Kidney (tissue), 13 donors: ENCODE measurements at regions not wholly inside any gene's neighbourhood (a gene's known extent, or its start where the extent isn't known, plus 50 kb on each side); places are given as distances from the start of the nearest gene placed in this dataset.

ENCODE experiments used
- DNase-seq, 5 donors: peaks; one replicate each; pipeline ENCODE4 v3.0.0-alpha.2; 2013 to 2020
- FAIRE-seq: peaks from 2 replicates; lab custom pipeline; 2012; peaks lifted over from hg19 to GRCh38; lab: Jason Lieb, UNC
- H3K27ac ChIP-seq, 2 donors: one replicate each; pipeline ENCODE4 v1.7.0; 2013; ENCODE audit warnings: low read depth in 2 of 2, low read length in 2 of 2, inconsistent platforms in 1 of 2
- H3K27me3 ChIP-seq: one replicate; pipeline ENCODE4 v1.7.1; 2013; ENCODE audit warnings: low read length, inconsistent platforms; ENCODE audit not compliant: control insufficient read depth, insufficient read depth
- H3K36me3 ChIP-seq, 3 donors: one replicate each; pipeline versions ENCODE4 v1.7.0 to v1.7.1; 2013; ENCODE audit warnings: low read length in 3 of 3, control low read depth in 1 of 3, inconsistent platforms in 1 of 3; ENCODE audit not compliant: insufficient read depth in 3 of 3, control insufficient read depth in 2 of 3
- H3K4me1 ChIP-seq, 3 donors: one replicate each; pipeline versions ENCODE4 v1.7.0 to v1.7.1; 2013; ENCODE audit warnings: low read length in 3 of 3, inconsistent platforms in 1 of 3, low read depth in 1 of 3; ENCODE audit not compliant: control insufficient read depth in 2 of 3, insufficient read depth in 2 of 3
- H3K4me3 ChIP-seq, 3 donors: one replicate each; pipeline versions ENCODE4 v1.7.0 to v1.8.1; 2013; ENCODE audit warnings: low read length in 3 of 3, control low read depth in 1 of 3, inconsistent platforms in 1 of 3
- H3K9ac ChIP-seq, 3 donors: one replicate each; pipeline versions ENCODE4 v1.7.0 to v1.7.1; 2013; ENCODE audit warnings: low read length in 3 of 3, control low read depth in 1 of 3, inconsistent platforms in 1 of 3
- H3K9me3 ChIP-seq, 3 donors: one replicate each; pipeline versions ENCODE4 v1.7.0 to v1.7.1; 2013; ENCODE audit warnings: low read length in 3 of 3, control low read depth in 1 of 3, inconsistent platforms in 1 of 3; ENCODE audit not compliant: control insufficient read depth in 2 of 3, insufficient read depth in 1 of 3
- intact Hi-C: fragments of 100-400 bp; cut with DNase I; formaldehyde crosslinking; loops from one replicate; pipeline ENCODE4 v1.11.1; 2022
- TF ChIP-seq, protein P1 (sequence below): IDR thresholded peaks from 3 replicates; pipeline ENCODE4 v1.5.1; 2012; ENCODE audit warnings: mild to moderate bottlenecking, moderate library complexity, borderline replicate concordance; ENCODE audit not compliant: insufficient read depth; ENCODE audit errors: extremely low read depth
- donor health status: control.
- donor health status: control.
- donor health status: control.
- donor health status: control.
- donor health status: control.
- donor health status: DM: yes; HTN: yes; CAD: no.
- donor health status: Normal renal cell carcinoma (clear cell type).

DNA sequence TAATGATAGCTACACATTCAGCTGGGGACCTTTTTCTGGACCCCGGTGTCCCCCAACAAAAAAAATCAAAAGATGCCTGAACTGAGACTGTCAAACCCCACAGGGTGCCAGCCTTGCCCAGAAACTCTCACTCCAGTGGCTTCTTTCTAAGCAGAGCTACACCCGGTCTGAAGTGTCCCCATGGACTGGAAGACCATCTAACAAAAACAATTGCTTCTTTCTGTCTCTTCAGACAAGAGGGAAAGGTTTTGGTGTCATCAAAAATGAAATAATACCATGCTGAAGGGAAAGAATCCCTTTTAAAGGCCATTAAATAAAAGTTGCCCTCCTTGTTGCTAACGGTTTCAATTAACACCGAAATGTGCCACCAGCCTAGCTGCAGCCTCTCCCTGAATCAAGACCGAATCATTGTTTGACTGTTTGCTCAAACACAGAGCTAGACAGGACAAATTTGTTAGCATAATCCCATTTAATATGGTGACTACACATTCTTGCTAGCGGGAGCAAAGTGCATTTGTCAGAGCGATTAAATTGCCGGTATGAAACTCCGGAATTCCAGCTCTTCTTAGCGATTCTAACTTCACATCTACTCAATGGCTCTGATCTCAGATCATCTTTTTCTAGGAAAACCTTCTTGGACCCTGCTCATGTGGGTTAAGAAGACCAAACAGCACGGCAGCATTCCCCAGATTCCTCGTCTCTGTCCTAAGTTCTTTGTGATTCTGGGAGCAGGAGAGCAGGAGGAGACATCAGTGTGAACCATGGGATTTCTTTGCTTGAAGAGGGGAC is 397.5 kb upstream of the PRKCQ start:
- Histone ChIP-seq H3K9ac (no peak overlapping the region), H3K4me1 (no peaks in the 10 kb centered on the region), H3K27ac (no peak overlapping the region), H3K4me3 (no peak overlapping the region), H3K36me3 (no peaks in the 10 kb centered on the region), H3K9me3 (no peaks in the 10 kb centered on the region), H3K27me3 (no peaks in the 10 kb centered on the region)
- FAIRE-seq, result no peak
- DNase-seq, result no peak
- intact Hi-C loops, result no loop called here
- TF ChIP-seq, protein P1, sequence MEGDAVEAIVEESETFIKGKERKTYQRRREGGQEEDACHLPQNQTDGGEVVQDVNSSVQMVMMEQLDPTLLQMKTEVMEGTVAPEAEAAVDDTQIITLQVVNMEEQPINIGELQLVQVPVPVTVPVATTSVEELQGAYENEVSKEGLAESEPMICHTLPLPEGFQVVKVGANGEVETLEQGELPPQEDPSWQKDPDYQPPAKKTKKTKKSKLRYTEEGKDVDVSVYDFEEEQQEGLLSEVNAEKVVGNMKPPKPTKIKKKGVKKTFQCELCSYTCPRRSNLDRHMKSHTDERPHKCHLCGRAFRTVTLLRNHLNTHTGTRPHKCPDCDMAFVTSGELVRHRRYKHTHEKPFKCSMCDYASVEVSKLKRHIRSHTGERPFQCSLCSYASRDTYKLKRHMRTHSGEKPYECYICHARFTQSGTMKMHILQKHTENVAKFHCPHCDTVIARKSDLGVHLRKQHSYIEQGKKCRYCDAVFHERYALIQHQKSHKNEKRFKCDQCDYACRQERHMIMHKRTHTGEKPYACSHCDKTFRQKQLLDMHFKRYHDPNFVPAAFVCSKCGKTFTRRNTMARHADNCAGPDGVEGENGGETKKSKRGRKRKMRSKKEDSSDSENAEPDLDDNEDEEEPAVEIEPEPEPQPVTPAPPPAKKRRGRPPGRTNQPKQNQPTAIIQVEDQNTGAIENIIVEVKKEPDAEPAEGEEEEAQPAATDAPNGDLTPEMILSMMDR, result no peak

DNA sequence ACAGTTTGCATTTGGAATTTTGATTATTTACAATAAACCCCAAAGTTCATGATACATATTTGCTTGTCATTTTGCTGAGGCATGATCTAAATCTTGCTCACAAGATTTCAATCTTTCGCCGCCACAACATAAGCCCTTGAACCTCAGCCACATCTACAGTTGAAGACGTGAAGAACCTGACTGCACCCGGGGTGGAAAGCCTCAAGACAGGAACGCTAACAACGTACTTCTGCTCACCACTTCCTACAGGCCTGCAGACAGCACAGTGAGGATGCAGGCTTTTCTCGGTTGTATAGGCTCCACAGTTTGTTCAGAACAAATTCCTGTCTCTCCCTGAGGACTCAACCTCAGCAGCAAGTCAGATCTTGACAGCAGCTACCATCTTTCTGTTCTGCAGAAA is 393.8 kb upstream of the PRKCQ start:
- Histone ChIP-seq H3K9me3 (no peaks in the 10 kb centered on the region), H3K36me3 (no peaks in the 10 kb centered on the region), H3K27me3 (no peaks in the 10 kb centered on the region), H3K9ac (no peak overlapping the region), H3K4me1 (no peaks in the 10 kb centered on the region), H3K27ac (no peak overlapping the region), H3K4me3 (no peak overlapping the region)
- FAIRE-seq, result no peak
- no peak for DNase-seq
- TF ChIP-seq, protein P1, result no peak
- intact Hi-C loops, result no loop called here

DNA sequence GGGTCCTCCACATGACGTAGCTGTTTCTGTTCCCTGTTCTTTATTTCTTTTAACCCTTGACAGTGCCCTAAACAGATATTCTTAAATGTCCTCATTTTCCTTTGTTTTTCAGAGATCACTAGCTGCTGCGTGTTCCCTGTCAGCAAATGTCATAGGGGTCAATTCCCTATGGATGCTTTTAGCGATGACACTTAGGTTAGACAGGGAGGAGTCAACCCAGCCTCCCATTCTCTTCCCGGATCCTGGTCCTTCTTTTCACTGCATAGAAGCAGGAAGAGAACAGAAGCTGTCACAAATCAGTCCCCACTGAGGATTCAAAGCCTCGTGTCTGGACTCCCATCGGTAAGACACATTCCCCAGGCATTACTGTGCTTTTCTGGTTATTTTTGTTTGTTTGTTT is 392.1 kb upstream of the PRKCQ start:
- H3K9ac ChIP-seq, result no peak overlapping the region

More for the DNA sequence above, 392.1 kb upstream of the PRKCQ start:
- TF ChIP-seq, protein P1, result no peak
- intact Hi-C loops, result no loop called here
- FAIRE-seq (no peak), DNase-seq (no peak)
- no peaks in the 10 kb centered on the region for H3K9me3 ChIP-seq
- no peaks in the 10 kb centered on the region for H3K4me1 ChIP-seq
- H3K27ac ChIP-seq, result no peak overlapping the region
- H3K27me3 ChIP-seq, result no peaks in the 10 kb centered on the region
- H3K4me3 ChIP-seq, result no peak overlapping the region
- no peaks in the 10 kb centered on the region for H3K36me3 ChIP-seq
